BJ (cell line): ENCODE measurements at regions not wholly inside any gene's neighbourhood (a gene's known extent, or its start where the extent isn't known, plus 50 kb on each side); places are given as distances from the start of the nearest gene placed in this dataset.

Experiments
- CTCF ChIA-PET: fragments of 350-600 bp; formaldehyde crosslinking; extraction: SDS; loops from one replicate; lab custom pipeline; 2021; ENCODE audit warnings: antibody characterized with exemption, inconsistent platforms; lab: Yijun Ruan, JAX
- POLR2A ChIA-PET: fragments of 300-600 bp; sonication (Branson Sonifier 250); formaldehyde crosslinking; extraction: SDS; loops from one replicate; lab custom pipeline; 2021; ENCODE audit warnings: antibody characterized with exemption; lab: Charles Lee
- DNase-seq: peaks from one replicate; pipeline ENCODE4 v3.0.0-alpha.2; 2011; ENCODE audit warnings: low read depth
- H3K27me3 ChIP-seq: 2 replicates; pipeline ENCODE4 v1.6.0; 2011; ENCODE audit warnings: low read length; ENCODE audit not compliant: control insufficient read depth, insufficient read depth
- H3K36me3 ChIP-seq: 2 replicates; pipeline ENCODE4 v1.5.1; 2011; ENCODE audit warnings: low read length; ENCODE audit not compliant: control insufficient read depth, insufficient read depth
- H3K4me3 ChIP-seq: 2 replicates; pipeline ENCODE4 v1.5.1; 2011; ENCODE audit warnings: low read depth, mild to moderate bottlenecking, control low read depth, low read length
- TF ChIP-seq, protein P1 (sequence below): IDR thresholded peaks from 2 replicates; pipeline ENCODE4 v1.5.1; 2011; ENCODE audit warnings: low read depth, mild to moderate bottlenecking, control low read depth, inconsistent platforms, low read length, moderate library complexity; ENCODE audit not compliant: insufficient read depth

DNA sequence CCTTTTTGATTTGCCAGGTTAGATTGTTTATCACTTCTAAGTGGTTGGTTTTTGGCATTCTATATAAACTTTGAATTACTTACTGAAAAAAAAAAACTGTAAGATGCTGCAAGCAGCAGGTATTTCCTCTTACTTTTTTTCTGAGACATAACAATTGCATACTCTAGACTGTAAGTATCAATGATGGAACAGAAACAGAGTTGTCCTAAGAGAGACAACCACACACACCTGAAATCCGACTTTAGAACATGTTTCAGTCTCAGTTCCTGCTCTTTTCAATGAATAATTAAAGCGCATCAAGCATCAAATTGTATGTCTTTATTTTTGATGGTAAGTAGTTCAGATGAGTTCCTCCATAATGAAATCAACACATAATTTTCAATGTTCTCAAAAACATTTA is 105.3 kb upstream of the KHDRBS2 start:
- H3K36me3 ChIP-seq, result no peaks in the 10 kb centered on the region
- TF ChIP-seq, protein P1, sequence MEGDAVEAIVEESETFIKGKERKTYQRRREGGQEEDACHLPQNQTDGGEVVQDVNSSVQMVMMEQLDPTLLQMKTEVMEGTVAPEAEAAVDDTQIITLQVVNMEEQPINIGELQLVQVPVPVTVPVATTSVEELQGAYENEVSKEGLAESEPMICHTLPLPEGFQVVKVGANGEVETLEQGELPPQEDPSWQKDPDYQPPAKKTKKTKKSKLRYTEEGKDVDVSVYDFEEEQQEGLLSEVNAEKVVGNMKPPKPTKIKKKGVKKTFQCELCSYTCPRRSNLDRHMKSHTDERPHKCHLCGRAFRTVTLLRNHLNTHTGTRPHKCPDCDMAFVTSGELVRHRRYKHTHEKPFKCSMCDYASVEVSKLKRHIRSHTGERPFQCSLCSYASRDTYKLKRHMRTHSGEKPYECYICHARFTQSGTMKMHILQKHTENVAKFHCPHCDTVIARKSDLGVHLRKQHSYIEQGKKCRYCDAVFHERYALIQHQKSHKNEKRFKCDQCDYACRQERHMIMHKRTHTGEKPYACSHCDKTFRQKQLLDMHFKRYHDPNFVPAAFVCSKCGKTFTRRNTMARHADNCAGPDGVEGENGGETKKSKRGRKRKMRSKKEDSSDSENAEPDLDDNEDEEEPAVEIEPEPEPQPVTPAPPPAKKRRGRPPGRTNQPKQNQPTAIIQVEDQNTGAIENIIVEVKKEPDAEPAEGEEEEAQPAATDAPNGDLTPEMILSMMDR, result no peak
- ChIA-PET CTCF (no interaction called here), POLR2A (no interaction called here)
- no peak for DNase-seq
- H3K4me3 ChIP-seq, result no peak overlapping the region
- H3K27me3 ChIP-seq, result no peaks in the 10 kb centered on the region

DNA sequence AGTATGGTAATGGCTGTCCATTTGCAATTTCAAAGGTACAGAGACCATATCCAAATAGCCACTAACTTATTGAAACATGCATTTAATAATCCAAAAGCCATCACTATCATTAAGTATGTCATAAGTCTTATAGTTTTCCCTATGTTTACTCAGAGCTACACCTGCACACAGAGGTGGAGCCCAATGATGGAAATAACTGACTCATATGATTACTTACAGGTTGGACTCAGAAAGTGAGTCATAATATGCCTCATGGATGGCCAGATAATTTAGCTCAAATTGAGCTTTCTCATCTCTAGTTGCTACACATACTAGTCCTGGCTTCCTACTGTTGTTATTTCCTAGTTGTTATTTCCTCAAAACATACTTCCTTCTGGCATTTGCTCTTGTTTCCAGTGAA is 104.4 kb upstream of the KHDRBS2 start:
- no peak for DNase-seq
- no peak overlapping the region for H3K4me3 ChIP-seq
- CTCF ChIA-PET, result no interaction called here
- no peaks in the 10 kb centered on the region for H3K36me3 ChIP-seq
- TF ChIP-seq, protein P1, result no peak
- POLR2A ChIA-PET, result no interaction called here
- no peaks in the 10 kb centered on the region for H3K27me3 ChIP-seq

DNA sequence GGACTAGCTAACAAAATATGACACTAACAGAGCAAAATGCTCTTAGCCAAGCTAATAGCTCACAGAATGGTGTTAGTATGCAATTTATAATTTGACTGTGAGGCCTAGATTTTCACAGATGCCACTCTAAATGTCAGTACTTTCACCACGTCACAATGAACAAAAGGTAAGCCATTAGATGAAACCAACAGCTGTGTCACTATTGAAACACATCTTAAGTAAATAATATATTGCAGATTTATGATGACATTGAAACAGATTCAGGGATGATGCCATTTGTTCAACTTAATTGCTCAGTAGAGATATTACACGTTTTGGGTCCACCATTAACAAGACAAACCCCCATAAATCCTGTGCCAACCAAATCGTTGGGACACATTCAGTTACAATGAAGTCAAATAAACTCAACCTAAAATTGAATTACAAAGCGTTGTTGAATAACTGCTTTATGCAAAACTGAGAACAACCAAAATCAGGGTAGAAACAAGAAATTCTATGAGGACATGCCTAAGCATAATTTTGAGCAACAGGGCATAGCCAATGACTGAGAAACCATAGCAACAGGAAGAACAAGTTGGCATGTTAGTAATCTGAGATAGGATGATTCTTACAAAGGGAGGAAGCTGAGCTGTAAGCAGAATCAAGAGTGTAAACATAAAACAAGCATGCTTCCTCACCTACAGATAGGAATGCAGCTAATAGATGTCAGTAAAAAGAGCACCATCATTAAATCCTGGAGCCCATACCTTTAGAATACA is 85.6 kb upstream of the KHDRBS2 start:
- no peak overlapping the region for H3K4me3 ChIP-seq
- ChIA-PET POLR2A (no interaction called here), CTCF (no interaction called here)
- TF ChIP-seq, protein P1, result no peak
- no peaks in the 10 kb centered on the region for H3K36me3 ChIP-seq
- no peaks in the 10 kb centered on the region for H3K27me3 ChIP-seq
- no peak for DNase-seq

DNA sequence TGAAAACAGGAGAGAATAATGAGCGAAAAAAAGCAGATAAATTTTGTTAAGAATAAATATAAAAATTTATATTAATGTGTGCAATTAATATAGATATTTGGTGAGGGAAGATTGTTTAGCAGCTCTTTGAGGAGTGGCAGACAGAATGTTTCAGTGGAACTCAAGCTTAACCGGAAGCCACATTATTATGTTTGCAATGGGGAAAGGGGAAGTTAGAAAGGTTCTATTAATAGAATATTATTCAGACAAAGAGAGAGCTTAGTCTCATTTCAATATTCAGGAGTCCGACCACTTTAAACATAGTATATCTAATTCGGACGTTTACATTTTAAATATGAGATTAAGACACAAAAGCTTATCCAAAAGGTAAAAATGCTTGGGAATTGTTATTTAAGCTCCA is 81.6 kb upstream of the KHDRBS2 start:
- CTCF ChIA-PET, result no interaction called here
- POLR2A ChIA-PET, result no interaction called here
- no peak for DNase-seq

DNA sequence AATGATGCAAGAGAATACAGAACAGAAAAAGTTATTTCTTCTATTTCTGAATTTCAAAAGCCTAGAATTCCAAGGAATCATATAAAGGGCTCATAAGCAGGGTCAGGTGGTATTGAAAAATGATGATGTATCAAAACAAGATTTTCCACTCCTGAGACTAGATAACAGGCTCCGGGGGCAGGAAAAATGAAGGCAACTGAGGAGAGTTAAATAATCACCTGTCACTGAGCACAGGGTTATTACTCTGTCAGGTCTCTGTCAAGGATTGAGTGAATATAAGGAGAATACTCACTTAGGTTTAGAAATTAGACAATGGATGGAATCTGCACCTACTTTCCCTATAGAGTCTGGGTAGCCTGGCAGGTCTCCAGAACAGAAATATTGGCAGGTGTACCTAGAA is 76.1 kb upstream of the KHDRBS2 start:
- H3K4me3 ChIP-seq, result no peak overlapping the region
- ChIA-PET POLR2A (no interaction called here), CTCF (no interaction called here)
- TF ChIP-seq, protein P1, result no peak
- no peak for DNase-seq
- no peaks in the 10 kb centered on the region for H3K36me3 ChIP-seq
- H3K27me3 ChIP-seq, result no peaks in the 10 kb centered on the region

More for the DNA sequence above, 81.6 kb upstream of the KHDRBS2 start:
- H3K36me3 ChIP-seq, result no peaks in the 10 kb centered on the region
- H3K4me3 ChIP-seq, result no peak overlapping the region
- TF ChIP-seq, protein P1, result no peak
- H3K27me3 ChIP-seq, result no peaks in the 10 kb centered on the region
